ENCODE measurements at regions not wholly inside any gene's neighbourhood (a gene's known extent, or its start where the extent isn't known, plus 50 kb on each side); places are given as distances from the start of the nearest gene placed in this dataset.

- TF ChIP-seq POLR2A (IDR thresholded peaks at IDR 0.05; ENCODE audit: low read depth, low read length) = no peak
- no peak for TF ChIP-seq RAD21 (IDR thresholded peaks at IDR 0.05; ENCODE audit: low read length)
- TF ChIP-seq RFX5 (IDR thresholded peaks at IDR 0.05; ENCODE audit: low read depth, low read length) = no peak
- no peak for TF ChIP-seq CTCF (conservative IDR thresholded peaks at IDR 0.05; ENCODE audit: low read depth, low read length)
- TF ChIP-seq ELK1 (IDR thresholded peaks at IDR 0.05; ENCODE audit: borderline replicate concordance, low read depth, low read length) = no peak
- TF ChIP-seq MAZ (IDR thresholded peaks at IDR 0.05; ENCODE audit: borderline replicate concordance, low read depth, low read length) = no peak
- TF ChIP-seq NFE2L2 (IDR thresholded peaks at IDR 0.05; ENCODE audit: low read depth, low read length) = no peak
- no peak for TF ChIP-seq SMC3 (IDR thresholded peaks at IDR 0.05; ENCODE audit: low read depth, low read length)
- TF ChIP-seq BHLHE40 (IDR thresholded peaks at IDR 0.05; ENCODE audit: low read depth, low read length) = no peak
- TF ChIP-seq MXI1 (IDR thresholded peaks at IDR 0.05; ENCODE audit: borderline replicate concordance, low read depth, low read length) = no peak
Measured at GRCh38 chr20:22914291-22914690, 120.8 kb upstream of the SSTR4 start.
